ENCODE measurements at regions not wholly inside any gene's neighbourhood (a gene's known extent, or its start where the extent isn't known, plus 50 kb on each side); places are given as distances from the start of the nearest gene placed in this dataset.

- intact Hi-C loops (cut with DNase I; ENCODE audit: low total_unique reads), result no loop called here
- no peak overlapping the region for H3K27ac ChIP-seq
- H3K4me3 ChIP-seq, result no peak overlapping the region
- DNase-seq, result no peak
- no peaks in the 10 kb centered on the region for H3K27me3 ChIP-seq
- WGBS, 5 donors, result 48 to 68% (median 54%) methylated on average over 3 of the region's 3 CpGs
- no peaks in the 10 kb centered on the region for H3K9me3 ChIP-seq
- no peaks in the 10 kb centered on the region for H3K36me3 ChIP-seq
- no peak for TF ChIP-seq POLR2AphosphoS5 (IDR thresholded peaks at IDR 0.05)
- TF ChIP-seq EP300 (IDR thresholded peaks at IDR 0.05), result no peak
- TF ChIP-seq POLR2A (IDR thresholded peaks at IDR 0.05), result no peak
- TF ChIP-seq CTCF (IDR thresholded peaks at IDR 0.05), result no peak
- no peaks in the 10 kb centered on the region for H3K4me1 ChIP-seq
These were observed 993.2 kb downstream of the SORCS3 start for GRCh38 chr10:105634281-105634680.

GRCh38 chr10:105615715-105616365 lies 974.8 kb downstream of the SORCS3 start:
- TF ChIP-seq POLR2A (IDR thresholded peaks at IDR 0.05), result no peak
- TF ChIP-seq POLR2AphosphoS5 (IDR thresholded peaks at IDR 0.05), result no peak
- TF ChIP-seq CTCF (IDR thresholded peaks at IDR 0.05), result no peak
- TF ChIP-seq EP300 (IDR thresholded peaks at IDR 0.05), result no peak
- Histone ChIP-seq H3K9me3 (no peaks in the 10 kb centered on the region), H3K4me1 (no peaks in the 10 kb centered on the region), H3K4me3 (no peak overlapping the region), H3K27me3 (no peaks in the 10 kb centered on the region), H3K27ac (no peak overlapping the region), H3K36me3 (no peaks in the 10 kb centered on the region)
- intact Hi-C loops (cut with DNase I; ENCODE audit: low total_unique reads), result no loop called here
- DNase-seq, result no peak
- WGBS, 5 donors, result 75 to 87% (median 84%) methylated on average over 4 of the region's 4 CpGs

- Histone ChIP-seq H3K4me1 (no peaks in the 10 kb centered on the region), H3K4me3 (no peak overlapping the region), H3K27me3 (no peaks in the 10 kb centered on the region), H3K9me3 (peaks cover 0 to 13% (median 6%) of the 10 kb centered on the region in 4 donors), H3K36me3 (no peaks in the 10 kb centered on the region), H3K27ac (no peak overlapping the region)
- TF ChIP-seq POLR2A (IDR thresholded peaks at IDR 0.05), result no peak
- TF ChIP-seq POLR2AphosphoS5 (IDR thresholded peaks at IDR 0.05), result peak in 2 of 3 donors; percentile 11 to 17
- DNase-seq, result peak in 1 of 2 donors; percentile 26
- intact Hi-C loops (cut with DNase I; ENCODE audit: low total_unique reads), result no loop called here
These were observed 970.2 kb downstream of the SORCS3 start for GRCh38 chr10:105611244-105611798.

GRCh38 chr10:105609451-105609850 lies 968.4 kb downstream of the SORCS3 start:
- Histone ChIP-seq H3K9me3 (peaks cover 0 to 13% (median 6%) of the 10 kb centered on the region in 4 donors), H3K27ac (no peak overlapping the region), H3K27me3 (no peaks in the 10 kb centered on the region), H3K4me3 (no peak overlapping the region), H3K36me3 (no peaks in the 10 kb centered on the region), H3K4me1 (no peaks in the 10 kb centered on the region)
- TF ChIP-seq POLR2A (IDR thresholded peaks at IDR 0.05) (no peak), EP300 (IDR thresholded peaks at IDR 0.05) (no peak), CTCF (IDR thresholded peaks at IDR 0.05) (no peak), POLR2AphosphoS5 (IDR thresholded peaks at IDR 0.05) (no peak)
- no peak for DNase-seq
- intact Hi-C loops (cut with DNase I; ENCODE audit: low total_unique reads), result no loop called here
- WGBS, 5 donors, result 14 to 24% (median 18%) methylated on average over 1 of the region's 1 CpG

GRCh38 chr10:105605918-105606317 lies 964.8 kb downstream of the SORCS3 start:
- Histone ChIP-seq H3K4me1 (no peaks in the 10 kb centered on the region), H3K9me3 (peaks cover 0 to 13% (median 6%) of the 10 kb centered on the region in 4 donors), H3K4me3 (no peak overlapping the region), H3K36me3 (no peaks in the 10 kb centered on the region), H3K27ac (no peak overlapping the region), H3K27me3 (no peaks in the 10 kb centered on the region)
- DNase-seq, result no peak
- intact Hi-C loops (cut with DNase I; ENCODE audit: low total_unique reads), result no loop called here
- TF ChIP-seq CTCF (IDR thresholded peaks at IDR 0.05) (no peak), EP300 (IDR thresholded peaks at IDR 0.05) (no peak), POLR2A (IDR thresholded peaks at IDR 0.05) (no peak), POLR2AphosphoS5 (IDR thresholded peaks at IDR 0.05) (no peak)
